ENCODE measurements at regions not wholly inside any gene's neighbourhood (a gene's known extent, or its start where the extent isn't known, plus 50 kb on each side); places are given as distances from the start of the nearest gene placed in this dataset.

- ChIA-PET POLR2A (no interaction called here), CTCF (ENCODE audit: unreplicated experiment) (no interaction called here)
- Histone ChIP-seq H4K20me1 (ENCODE audit: insufficient read depth, low read length) (no peaks in the 10 kb centered on the region), H3K79me2 (ENCODE audit: insufficient read depth, low read depth, low read length) (no peaks in the 10 kb centered on the region), H3K36me3 (ENCODE audit: insufficient read depth, low read length) (no peaks in the 10 kb centered on the region), H3K9me3 (ENCODE audit: low read length) (no peaks in the 10 kb centered on the region), H2AFZ (ENCODE audit: low read length) (no peak overlapping the region), H3K4me3 (ENCODE audit: low read depth, low read length, poor library complexity, severe bottlenecking) (no peak overlapping the region), H3K4me2 (ENCODE audit: low read length) (no peak overlapping the region), H3K9me2 (ENCODE audit: insufficient read depth, low read length) (no peaks in the 10 kb centered on the region), H3K4me1 (ENCODE audit: insufficient read depth, low read length, poor library complexity, severe bottlenecking) (no peaks in the 10 kb centered on the region), H3K27ac (ENCODE audit: low read depth, low read length, poor library complexity, severe bottlenecking) (no peak overlapping the region)
- no peak for TF ChIP-seq CTCF (conservative IDR thresholded peaks at IDR 0.05; ENCODE audit: low read length)
- TF ChIP-seq EZH2phosphoT487 (IDR thresholded peaks at IDR 0.05; ENCODE audit: borderline replicate concordance, low read depth, low read length), result no peak
- DNase-seq (ENCODE audit: low spot score), result no peak
- intact Hi-C loops (cut with micrococcal nuclease; ENCODE audit: unreplicated experiment), result no loop called here
- BruUV-seq (replicated peaks), result no TSS peak
Observed at GRCh38 chr16:73234496-73234895, 186.6 kb upstream of the ZFHX3 start.

GRCh38 chr16:73233846-73234424, 186.0 kb upstream of the ZFHX3 start:
- no peak overlapping the region for H2AFZ ChIP-seq (ENCODE audit: low read length)
- no peaks in the 10 kb centered on the region for H3K79me2 ChIP-seq (ENCODE audit: insufficient read depth, low read depth, low read length)
- H3K9me2 ChIP-seq (ENCODE audit: insufficient read depth, low read length), result no peaks in the 10 kb centered on the region
- no peak overlapping the region for H3K4me3 ChIP-seq (ENCODE audit: low read depth, low read length, poor library complexity, severe bottlenecking)
- no peaks in the 10 kb centered on the region for H4K20me1 ChIP-seq (ENCODE audit: insufficient read depth, low read length)
- H3K36me3 ChIP-seq (ENCODE audit: insufficient read depth, low read length), result no peaks in the 10 kb centered on the region
- H3K4me2 ChIP-seq (ENCODE audit: low read length), result no peak overlapping the region
- BruUV-seq (replicated peaks), result no TSS peak
- H3K27ac ChIP-seq (ENCODE audit: low read depth, low read length, poor library complexity, severe bottlenecking), result no peak overlapping the region
- TF ChIP-seq EZH2phosphoT487 (IDR thresholded peaks at IDR 0.05; ENCODE audit: borderline replicate concordance, low read depth, low read length), result no peak
- TF ChIP-seq CTCF (conservative IDR thresholded peaks at IDR 0.05; ENCODE audit: low read length), result no peak
- no peaks in the 10 kb centered on the region for H3K4me1 ChIP-seq (ENCODE audit: insufficient read depth, low read length, poor library complexity, severe bottlenecking)
- ChIA-PET CTCF (ENCODE audit: unreplicated experiment) (no interaction called here), POLR2A (no interaction called here)
- no peak for DNase-seq (ENCODE audit: low spot score)
- intact Hi-C loops (cut with micrococcal nuclease; ENCODE audit: unreplicated experiment), result no loop called here
- H3K9me3 ChIP-seq (ENCODE audit: low read length), result no peaks in the 10 kb centered on the region

GRCh38 chr16:73233329-73233765, 185.4 kb upstream of the ZFHX3 start:
- Histone ChIP-seq H3K27ac (ENCODE audit: low read depth, low read length, poor library complexity, severe bottlenecking) (no peak overlapping the region), H4K20me1 (ENCODE audit: insufficient read depth, low read length) (no peaks in the 10 kb centered on the region), H2AFZ (ENCODE audit: low read length) (no peak overlapping the region), H3K4me3 (ENCODE audit: low read depth, low read length, poor library complexity, severe bottlenecking) (no peak overlapping the region), H3K4me2 (ENCODE audit: low read length) (no peak overlapping the region), H3K36me3 (ENCODE audit: insufficient read depth, low read length) (no peaks in the 10 kb centered on the region), H3K79me2 (ENCODE audit: insufficient read depth, low read depth, low read length) (no peaks in the 10 kb centered on the region), H3K9me2 (ENCODE audit: insufficient read depth, low read length) (no peaks in the 10 kb centered on the region), H3K9me3 (ENCODE audit: low read length) (no peaks in the 10 kb centered on the region), H3K4me1 (ENCODE audit: insufficient read depth, low read length, poor library complexity, severe bottlenecking) (no peaks in the 10 kb centered on the region)
- ChIA-PET POLR2A (interaction anchor here (0.5 kb wide), 1 partner anchor 334 kb away, joined by 4 read pairs; no protein-coding TSS in a partner anchor), CTCF (ENCODE audit: unreplicated experiment) (no interaction called here)
- DNase-seq (ENCODE audit: low spot score), result no peak
- no peak for TF ChIP-seq EZH2phosphoT487 (IDR thresholded peaks at IDR 0.05; ENCODE audit: borderline replicate concordance, low read depth, low read length)
- no peak for TF ChIP-seq CTCF (conservative IDR thresholded peaks at IDR 0.05; ENCODE audit: low read length)
- BruUV-seq (replicated peaks), result no TSS peak
- intact Hi-C loops (cut with micrococcal nuclease; ENCODE audit: unreplicated experiment), result no loop called here

Measured in OCI-LY7 (cell line).